GM23338 (cell line): ENCODE measurements at regions not wholly inside any gene's neighbourhood (a gene's known extent, or its start where the extent isn't known, plus 50 kb on each side); places are given as distances from the start of the nearest gene placed in this dataset.

Experiments
- ATAC-seq: fragments of 200-7000 bp; cut with Tn5 transposase; 3 replicates; pipeline ENCODE4 v1.9.1; 2020
- DNase-seq: peaks from one replicate; pipeline ENCODE4 v3.0.0-alpha.2; 2015; ENCODE audit warnings: low spot score
- H2AFZ ChIP-seq: fragments of 200-600 bp; sonication (generic); 2 replicates; pipeline ENCODE4 v1.8.0; 2016; ENCODE audit warnings: antibody characterized with exemption, mild to moderate bottlenecking, moderate library complexity
- H3F3A ChIP-seq: fragments of 200-600 bp; sonication (generic); replicated peaks from 2 replicates; pipeline ENCODE4 v1.8.0; 2017; ENCODE audit warnings: antibody characterized with exemption, mixed run types, low read depth
- H3K27ac ChIP-seq: fragments of 200-600 bp; sonication (generic); 2 replicates; pipeline ENCODE4 v1.6.1; 2016; ENCODE audit warnings: low read depth
- H3K27me3 ChIP-seq: fragments of 200-600 bp; sonication (generic); 2 replicates; pipeline ENCODE4 v1.8.0; 2016; ENCODE audit warnings: mild to moderate bottlenecking, mixed run types, moderate library complexity; ENCODE audit not compliant: insufficient read depth
- H3K36me3 ChIP-seq: fragments of 200-600 bp; sonication (generic); 2 replicates; pipeline ENCODE4 v1.8.0; 2016; ENCODE audit warnings: mild to moderate bottlenecking; ENCODE audit not compliant: insufficient read depth
- H3K4me1 ChIP-seq: fragments of 200-600 bp; sonication (generic); 2 replicates; pipeline ENCODE4 v1.8.0; 2016; ENCODE audit warnings: mild to moderate bottlenecking, moderate library complexity; ENCODE audit not compliant: insufficient read depth
- H3K4me2 ChIP-seq: fragments of 200-600 bp; sonication (generic); 2 replicates; pipeline ENCODE4 v1.7.1; 2017; ENCODE audit warnings: mixed run types
- H3K4me3 ChIP-seq: fragments of 200-600 bp; sonication (generic); 2 replicates; pipeline ENCODE4 v1.6.1; 2016; ENCODE audit warnings: mixed run types
- H3K79me2 ChIP-seq: fragments of 200-600 bp; sonication (generic); replicated peaks from 2 replicates; pipeline ENCODE4 v1.8.0; 2017; ENCODE audit warnings: mild to moderate bottlenecking; ENCODE audit not compliant: insufficient read depth
- H3K9me2 ChIP-seq: fragments of 200-600 bp; sonication (generic); 2 replicates; pipeline ENCODE4 v1.8.0; 2017; ENCODE audit not compliant: insufficient read depth
- H4K20me1 ChIP-seq: fragments of 200-600 bp; sonication (generic); replicated peaks from 2 replicates; pipeline ENCODE4 v1.8.0; 2017; ENCODE audit warnings: mild to moderate bottlenecking; ENCODE audit not compliant: insufficient read depth
- H3K27ac Mint-ChIP-seq: 2 replicates; pipeline ENCODE4 v1.8.0; 2020; ENCODE audit warnings: inconsistent platforms, mild to moderate bottlenecking, moderate library complexity, mixed read lengths
- H3K27me3 Mint-ChIP-seq: 3 replicates; pipeline ENCODE4 v1.8.0; 2022; ENCODE audit warnings: low read depth, mild to moderate bottlenecking, moderate library complexity, mixed read lengths, inconsistent platforms; ENCODE audit not compliant: insufficient read depth, poor library complexity
- H3K36me3 Mint-ChIP-seq: 3 replicates; pipeline ENCODE4 v1.8.0; 2021; ENCODE audit warnings: low read depth, mild to moderate bottlenecking, inconsistent platforms, moderate library complexity, mixed read lengths
- H3K4me1 Mint-ChIP-seq: 3 replicates; pipeline ENCODE4 v1.8.0; 2020; ENCODE audit warnings: mild to moderate bottlenecking, inconsistent platforms, mixed read lengths
- H3K4me3 Mint-ChIP-seq: 3 replicates; pipeline ENCODE4 v1.8.0; 2021; ENCODE audit warnings: moderate library complexity, mild to moderate bottlenecking, inconsistent platforms, mixed read lengths
- H3K9me3 Mint-ChIP-seq: 3 replicates; pipeline ENCODE4 v1.8.0; 2020; ENCODE audit warnings: moderate library complexity, mild to moderate bottlenecking, inconsistent platforms, mixed read lengths
- CREB1 ChIP-seq: fragments of 250-450 bp; sonication (Bioruptor Pico); IDR thresholded peaks from 2 replicates; pipeline ENCODE4 v1.5.0; 2020; ENCODE audit warnings: low read depth, mild to moderate bottlenecking, moderate library complexity
- ETS1 ChIP-seq: IDR thresholded peaks from 2 replicates; pipeline ENCODE4 v1.6.1; 2016; ENCODE audit warnings: antibody characterized with exemption
- EZH2 ChIP-seq: fragments of 200-600 bp; sonication (generic); IDR thresholded peaks from one replicate; pipeline ENCODE4 v1.8.0; 2017; ENCODE audit warnings: antibody characterized with exemption, mild to moderate bottlenecking, low read depth; ENCODE audit not compliant: unreplicated experiment
- NANOG ChIP-seq: IDR thresholded peaks from 2 replicates; pipeline ENCODE4 v1.6.1; 2016; ENCODE audit warnings: antibody characterized with exemption, borderline replicate concordance
- POLR2AphosphoS5 ChIP-seq: IDR thresholded peaks from 2 replicates; pipeline ENCODE4 v1.6.1; 2016; ENCODE audit warnings: antibody characterized with exemption, low read depth
- REST ChIP-seq: IDR thresholded peaks from one replicate; pipeline ENCODE4 v1.6.1; 2018; ENCODE audit warnings: antibody characterized with exemption; ENCODE audit not compliant: unreplicated experiment
- STAT1 ChIP-seq: IDR thresholded peaks from one replicate; pipeline ENCODE4 v1.6.1; 2016; ENCODE audit warnings: antibody characterized with exemption; ENCODE audit not compliant: unreplicated experiment
- ZNF114 ChIP-seq: fragments of 250-450 bp; sonication (Bioruptor Pico); IDR thresholded peaks from 2 replicates; pipeline ENCODE4 v1.5.0; 2020; ENCODE audit warnings: mild to moderate bottlenecking, moderate library complexity
- ZNF462 ChIP-seq: fragments of 250-450 bp; sonication (Bioruptor Pico); IDR thresholded peaks from 2 replicates; pipeline ENCODE4 v1.5.0; 2020; ENCODE audit warnings: mild to moderate bottlenecking, moderate library complexity

- H3K4me1 Mint-ChIP-seq, result no peaks in the 10 kb centered on the region
- Histone ChIP-seq H3K4me3 (no peak overlapping the region), H3K36me3 (no peaks in the 10 kb centered on the region; the same call in 1 of the 2 replicates), H3K79me2 (no peaks in the 10 kb centered on the region), H3K27me3 (no peaks in the 10 kb centered on the region), H3K9me2 (no peaks in the 10 kb centered on the region; the same call in 1 of the 2 replicates), H4K20me1 (no peaks in the 10 kb centered on the region), H3F3A (no peaks in the 10 kb centered on the region), H2AFZ (no peak overlapping the region), H3K4me1 (no peaks in the 10 kb centered on the region), H3K27ac (no peak overlapping the region), H3K4me2 (no peak overlapping the region)
- H3K36me3 Mint-ChIP-seq, result peaks cover 32% of the 10 kb centered on the region
- TF ChIP-seq CREB1, result no peak
- no peak for TF ChIP-seq ZNF462 (CRISPR knock-in tag)
- TF ChIP-seq STAT1, result no peak
- TF ChIP-seq POLR2AphosphoS5, result no peak
- no peak for TF ChIP-seq REST
- TF ChIP-seq NANOG, result no peak
- TF ChIP-seq EZH2, result no peak
- TF ChIP-seq ETS1, result no peak
- TF ChIP-seq ZNF114, result no peak
- DNase-seq (no peak), ATAC-seq (no peak)
- H3K4me3 Mint-ChIP-seq, result no peak overlapping the region
- H3K27me3 Mint-ChIP-seq, result peaks cover 4% of the 10 kb centered on the region
- peaks cover 33% of the 10 kb centered on the region for H3K9me3 Mint-ChIP-seq
- no peak overlapping the region for H3K27ac Mint-ChIP-seq
Observed at GRCh38 chr10:16360425-16360824, 76.4 kb upstream of the PTER start.
